Eye (tissue), 1 donor: ENCODE measurements at regions not wholly inside any gene's neighbourhood (a gene's known extent, or its start where the extent isn't known, plus 50 kb on each side); places are given as distances from the start of the nearest gene placed in this dataset.

Experiments used
- DNase-seq: peaks from one replicate; pipeline ENCODE4 v3.0.0-alpha.2; 2015

- DNase-seq, result no peak
These were observed 368.8 kb downstream of the MEIS1 start for GRCh38 chr2:66803726-66804125.

DNA sequence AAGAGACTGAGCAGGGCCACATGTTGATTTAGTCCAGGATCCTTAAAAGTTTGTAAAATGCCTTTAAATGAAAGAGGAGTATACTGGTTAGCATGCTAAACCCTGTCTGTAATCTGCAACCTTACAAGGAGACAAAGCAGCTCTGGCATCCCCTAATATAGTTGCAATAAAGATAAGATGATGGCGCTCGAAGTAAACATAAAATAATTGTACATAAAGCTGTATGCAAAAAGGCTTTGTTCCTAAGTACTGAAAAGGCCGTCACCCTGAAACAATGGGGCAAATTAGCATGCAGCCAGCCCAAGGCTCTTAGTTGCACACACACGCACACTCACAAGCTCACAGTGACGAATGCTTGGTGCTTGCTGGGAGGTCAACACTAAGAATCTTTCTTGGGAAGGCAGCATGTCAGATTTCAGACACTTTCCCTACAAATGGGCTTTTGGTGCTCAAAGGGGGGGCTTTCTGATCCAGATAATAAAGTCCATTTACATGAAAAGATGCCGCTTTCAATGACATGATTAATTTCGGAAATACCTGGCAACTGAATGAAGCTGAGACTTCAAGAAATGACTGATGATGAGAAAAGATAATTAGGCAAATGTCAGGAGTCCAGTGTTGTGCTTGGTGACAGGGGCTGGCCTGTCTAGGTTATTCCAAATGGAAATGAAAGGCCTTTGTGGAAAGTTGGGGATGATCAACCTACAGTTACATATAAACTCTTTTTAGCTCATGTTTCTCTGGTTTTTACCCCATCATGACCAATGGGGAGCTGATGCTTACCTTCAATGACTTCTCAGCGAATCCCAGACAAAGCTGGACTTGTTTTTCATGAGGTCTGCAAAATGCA, 370.3 kb downstream of the MEIS1 start:
- DNase-seq, result peak; percentile 41

DNA sequence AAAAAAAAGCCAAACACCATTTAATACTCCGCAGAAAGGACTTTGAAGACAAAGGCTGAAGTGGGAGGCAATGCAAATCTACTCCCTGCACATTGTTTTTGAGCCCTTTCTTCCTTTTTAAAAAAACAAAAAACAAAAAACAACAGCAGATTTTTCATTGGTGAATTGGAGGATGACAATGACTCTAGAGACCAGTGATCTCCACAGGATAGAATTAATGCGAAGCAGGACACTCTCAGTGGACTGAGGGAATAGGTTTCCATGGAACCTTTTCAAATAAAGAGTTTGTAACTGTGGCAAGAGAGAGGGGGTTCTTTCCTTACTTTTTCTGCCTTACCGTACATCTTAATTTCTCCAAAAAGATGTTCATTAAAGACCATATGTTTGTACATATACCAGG, 371.0 kb downstream of the MEIS1 start:
- DNase-seq, result no peak

GRCh38 chr2:66813525-66813924, 378.6 kb downstream of the MEIS1 start:
- DNase-seq, result no peak

DNA sequence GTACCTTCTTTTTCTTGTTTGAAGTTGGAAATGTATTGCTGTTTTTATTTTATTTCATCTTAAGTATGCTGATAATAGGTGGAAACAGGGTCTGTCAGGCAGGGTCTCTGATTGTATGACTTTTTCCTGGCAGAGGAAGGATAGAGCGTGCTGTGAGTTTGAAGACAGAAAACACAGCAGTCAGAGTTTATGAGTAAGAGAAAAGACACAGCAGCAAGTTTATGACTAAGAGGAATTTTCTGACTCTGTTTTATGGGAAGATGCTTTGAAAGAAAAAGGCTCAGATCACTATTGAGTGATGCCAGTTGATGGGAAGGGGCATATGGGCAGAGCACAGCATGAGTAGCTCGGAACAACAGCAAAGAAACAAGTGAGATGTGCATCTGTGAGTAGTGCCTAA, 379.1 kb downstream of the MEIS1 start:
- DNase-seq, result no peak

DNA sequence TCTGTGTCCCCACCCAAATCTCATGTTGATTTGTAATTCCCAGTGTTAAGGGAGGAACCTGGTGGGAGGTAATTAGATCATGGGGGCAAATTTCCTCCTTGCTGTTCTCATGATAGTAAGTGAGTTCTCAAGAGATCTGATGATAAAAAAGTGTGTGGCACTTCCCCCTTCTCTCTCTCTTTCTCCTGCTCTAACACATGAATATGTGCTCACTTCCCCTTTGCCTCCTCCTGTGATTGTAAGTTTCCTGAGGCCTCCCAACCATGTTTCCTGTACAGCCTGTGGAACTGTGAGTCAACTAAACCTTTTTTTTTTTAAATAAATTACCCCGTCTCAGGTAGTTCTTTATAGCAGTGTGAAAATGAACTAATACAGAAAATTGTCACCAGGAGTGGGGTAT, 380.0 kb downstream of the MEIS1 start:
- DNase-seq, result no peak

DNA sequence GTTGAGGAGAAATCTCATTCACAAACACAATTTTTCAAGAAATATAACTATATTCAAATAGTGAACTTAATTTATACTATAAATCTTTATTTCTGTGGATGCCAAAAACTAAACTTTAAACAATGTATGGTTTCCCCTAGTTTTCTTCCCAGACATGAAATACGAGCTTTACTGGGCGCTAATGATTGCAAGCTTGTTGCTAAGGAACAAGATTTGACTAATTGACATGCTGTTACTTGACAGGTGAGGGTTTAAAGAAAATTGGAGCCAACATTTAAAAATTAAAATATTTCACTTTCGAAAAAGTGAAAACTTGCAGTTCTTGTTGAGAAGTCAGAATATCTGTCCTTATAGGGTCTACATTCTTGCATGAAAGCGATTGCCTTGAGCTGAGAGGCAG, 381.0 kb downstream of the MEIS1 start:
- DNase-seq, result peak; percentile 20

- DNase-seq, result no peak
These were observed 386.2 kb downstream of the MEIS1 start for GRCh38 chr2:66821168-66821567.

DNA sequence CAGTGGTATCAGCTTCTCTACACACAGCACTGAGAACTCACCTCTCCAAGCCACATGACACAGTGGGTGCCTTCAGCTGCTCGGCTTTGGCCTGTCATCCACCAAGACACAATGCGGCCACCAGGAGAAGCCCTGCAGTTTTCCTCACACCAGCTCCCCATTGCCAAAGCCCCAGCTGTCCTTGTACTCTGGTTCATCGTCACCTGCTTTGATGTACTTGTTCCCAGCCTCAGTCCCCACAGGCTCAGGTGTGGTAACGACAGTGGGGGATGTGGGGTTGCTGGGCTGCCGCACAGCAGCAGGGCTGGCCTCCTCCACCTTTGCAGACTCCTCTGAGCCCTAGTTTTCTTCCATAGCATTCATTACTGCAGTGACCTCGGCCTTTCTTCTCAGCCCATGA, 387.3 kb downstream of the MEIS1 start:
- no peak for DNase-seq

DNA sequence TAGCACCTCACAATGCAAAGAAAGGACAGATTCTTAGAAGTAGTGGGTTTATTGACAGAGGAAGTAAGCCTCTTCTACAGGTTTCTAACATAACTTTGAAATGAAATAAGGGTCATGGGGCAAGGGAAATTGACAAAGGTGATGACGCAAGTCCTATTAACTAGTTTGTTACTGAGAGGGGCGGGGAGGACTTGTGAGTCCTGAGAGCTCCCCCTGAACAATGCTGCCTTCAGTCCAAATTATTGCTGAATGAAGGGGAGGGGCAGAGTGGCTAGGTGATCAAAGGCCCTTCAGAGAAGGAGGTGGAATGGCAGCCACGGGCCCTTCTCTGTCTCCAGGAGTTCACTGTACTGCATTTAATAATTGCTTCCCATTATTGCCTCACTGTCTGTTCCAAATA, 390.0 kb downstream of the MEIS1 start:
- DNase-seq, result no peak

GRCh38 chr2:66827851-66828250, 392.9 kb downstream of the MEIS1 start:
- peak; percentile 43 for DNase-seq

DNA sequence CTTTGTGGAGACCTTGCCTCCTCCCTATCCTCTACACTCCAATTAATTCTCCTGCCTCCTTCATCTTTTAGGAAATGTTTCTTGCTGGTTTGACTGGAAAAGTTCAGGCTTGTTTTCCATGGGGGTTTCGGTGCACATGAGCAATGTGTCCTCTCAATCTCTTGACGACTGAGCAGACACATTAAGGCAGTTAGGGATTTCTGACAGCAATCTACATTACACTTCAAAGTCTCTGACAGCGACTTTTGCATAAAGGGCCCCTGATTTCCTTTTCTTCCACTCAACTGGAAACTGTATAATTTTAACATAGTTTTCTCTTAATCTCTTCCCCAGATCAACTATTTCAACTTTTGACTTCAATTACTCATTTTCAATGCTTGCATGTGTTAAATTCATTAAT, 394.0 kb downstream of the MEIS1 start:
- DNase-seq, result no peak

- DNase-seq, result no peak
These were observed 396.0 kb downstream of the MEIS1 start for GRCh38 chr2:66830881-66831280.

DNA sequence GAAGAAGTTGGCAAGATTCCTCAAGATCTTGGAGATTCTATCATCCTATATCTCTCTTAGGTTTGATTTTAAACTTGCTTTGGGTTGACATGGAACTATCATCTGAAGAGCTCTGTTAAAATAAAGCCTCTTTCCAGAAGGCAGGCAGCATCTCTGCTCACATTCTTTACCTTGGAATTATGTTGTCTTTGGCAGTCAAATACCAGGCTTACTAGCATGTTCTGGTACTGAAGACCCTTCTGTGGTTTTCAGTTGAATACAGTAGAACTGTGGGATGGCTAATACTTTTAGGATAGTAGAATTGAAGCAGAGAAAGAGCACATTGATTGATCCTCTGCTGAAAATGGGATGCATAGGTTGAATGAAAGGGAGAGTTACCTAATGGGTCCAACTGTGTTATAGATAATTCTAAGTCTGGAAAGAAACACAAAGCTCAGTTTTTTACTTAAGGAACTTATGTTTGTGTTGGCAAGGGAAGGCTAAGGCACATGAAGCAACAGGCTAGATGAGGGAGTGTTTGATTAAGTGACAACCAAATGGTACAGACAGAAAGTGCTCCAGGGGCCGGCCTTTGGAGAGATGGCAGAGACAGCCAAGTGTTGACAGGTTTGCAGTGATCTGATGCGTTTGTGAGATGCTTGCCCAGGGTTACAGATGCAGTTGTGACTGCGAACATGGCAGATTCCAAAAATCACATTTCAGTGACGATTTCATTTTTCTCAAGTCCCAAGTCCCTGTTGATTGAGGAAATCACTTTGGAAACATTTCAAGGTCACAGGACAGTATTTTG, 397.9 kb downstream of the MEIS1 start:
- DNase-seq, result no peak

GRCh38 chr2:66834859-66835258, 399.9 kb downstream of the MEIS1 start:
- no peak for DNase-seq

GRCh38 chr2:66836851-66837250, 401.9 kb downstream of the MEIS1 start:
- DNase-seq, result no peak

DNA sequence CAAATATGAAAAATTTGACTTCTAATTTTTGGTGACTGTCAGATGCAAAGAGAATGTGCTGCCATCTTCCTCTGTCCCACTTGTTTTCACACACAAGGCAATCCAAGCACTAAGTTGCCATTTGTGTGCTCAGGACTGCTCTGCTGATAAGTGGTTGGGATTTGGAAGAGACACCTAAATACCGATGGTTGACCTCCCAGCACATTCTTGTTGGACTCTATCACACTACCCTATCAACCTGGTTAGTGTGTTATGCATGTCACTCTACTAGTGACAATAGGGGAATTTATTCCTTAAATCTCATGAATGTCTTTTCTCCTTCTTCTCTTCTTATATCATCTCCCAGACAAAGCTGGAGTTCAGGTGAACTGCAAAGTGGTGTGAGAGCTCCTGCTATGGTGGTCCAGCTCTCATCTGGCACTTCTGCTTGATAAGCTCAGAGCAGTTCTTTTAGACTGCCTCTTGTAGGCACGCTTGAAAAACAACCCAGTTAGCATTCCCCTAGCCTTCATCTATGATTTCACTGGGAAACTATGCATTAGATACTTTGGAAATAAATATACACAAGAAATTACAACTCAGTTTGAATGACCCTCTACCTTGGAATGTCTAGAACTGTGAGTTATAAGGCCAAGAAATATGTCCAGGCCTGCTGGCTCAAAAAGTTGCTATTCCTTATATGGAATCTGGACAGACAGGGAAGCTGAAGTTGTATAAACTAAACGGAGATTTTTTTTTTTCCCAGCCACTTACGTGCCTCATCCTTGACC, 404.8 kb downstream of the MEIS1 start:
- peak; percentile 29 for DNase-seq

DNA sequence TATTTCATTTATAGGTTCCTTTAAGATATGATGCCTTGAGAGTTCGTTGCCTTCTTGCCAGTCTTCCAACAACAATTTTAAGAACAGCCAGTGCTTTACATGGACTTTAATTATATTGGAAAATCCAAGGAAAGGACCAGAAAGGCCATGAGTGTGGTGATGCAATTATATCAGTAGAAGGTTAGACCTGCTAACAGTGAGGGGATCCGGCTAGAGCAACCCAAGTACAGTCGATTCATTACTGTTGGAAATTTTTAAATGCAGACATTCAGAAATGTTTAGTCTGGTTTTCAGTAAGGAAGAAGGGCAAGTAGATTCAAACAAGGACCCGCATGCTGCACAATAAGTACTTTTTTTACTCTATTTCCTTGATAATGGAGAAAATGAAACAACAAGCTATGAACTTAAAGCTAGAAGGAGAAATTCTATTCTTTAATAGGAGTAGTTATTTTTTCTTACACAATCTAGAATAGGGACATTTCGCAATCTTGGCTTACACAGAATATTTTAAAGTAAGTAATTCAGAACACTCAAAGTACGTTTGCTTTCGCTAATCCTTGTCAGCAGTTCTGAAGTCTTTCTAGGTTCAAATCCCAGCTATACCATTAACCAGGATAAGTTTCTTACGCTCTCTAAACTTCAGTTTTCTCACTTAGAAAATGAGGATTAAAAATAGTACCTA, 405.5 kb downstream of the MEIS1 start:
- DNase-seq, result no peak

- DNase-seq, result peak; percentile 48
These were observed 408.9 kb downstream of the MEIS1 start for GRCh38 chr2:66843847-66844246.

- peak; percentile 83 for DNase-seq
These were observed 410.4 kb downstream of the MEIS1 start for GRCh38 chr2:66845307-66845706.

DNA sequence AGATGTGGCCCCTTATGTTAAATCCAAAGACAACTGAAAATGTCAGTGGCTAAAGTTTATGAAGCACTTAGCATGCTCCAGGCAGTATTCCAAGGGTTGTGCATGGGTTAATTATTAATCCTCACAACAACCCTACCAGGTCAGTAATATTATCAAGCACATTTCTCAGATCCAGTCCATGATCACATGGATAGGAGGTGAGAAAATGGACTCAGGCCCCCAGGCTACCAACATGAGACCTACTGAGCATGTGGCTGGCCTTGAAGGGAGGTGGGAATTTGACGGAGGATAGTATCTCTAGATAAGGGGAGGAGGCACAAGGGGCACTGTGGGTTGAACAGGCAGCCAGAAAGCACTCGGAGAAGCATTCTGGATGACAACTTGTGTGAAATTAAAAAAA, 412.0 kb downstream of the MEIS1 start:
- DNase-seq, result no peak

DNA sequence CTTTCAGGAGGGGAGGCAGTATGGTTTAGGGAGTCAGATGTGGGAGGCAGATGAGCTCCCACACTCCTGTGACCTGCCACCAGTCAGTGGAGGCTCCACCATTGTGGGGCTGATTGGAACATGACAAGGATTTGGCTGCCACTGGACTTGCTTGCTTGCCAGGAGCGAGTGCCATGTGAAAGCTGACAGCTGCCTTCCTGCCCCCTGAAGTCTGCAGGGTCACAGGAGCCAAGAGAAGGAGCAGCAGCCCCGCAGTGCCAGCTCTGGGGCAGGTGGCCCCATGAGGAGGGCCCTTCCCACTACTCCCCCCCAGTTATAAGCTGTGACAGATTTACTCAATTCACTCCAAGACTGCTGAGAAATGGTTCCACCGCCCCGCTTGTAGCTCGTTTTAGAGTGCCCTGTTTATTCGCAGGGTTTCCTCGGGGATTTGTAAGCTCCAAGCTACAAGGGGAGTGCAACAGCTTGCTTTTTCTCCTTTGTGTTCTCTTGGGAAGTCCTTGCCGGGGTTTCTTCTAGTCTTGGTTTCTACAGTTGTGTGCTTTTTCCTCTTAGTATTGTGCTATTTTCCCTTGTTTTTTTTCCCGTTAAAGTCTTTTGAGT, 414.3 kb downstream of the MEIS1 start:
- no peak for DNase-seq
